ENCODE measurements at regions not wholly inside any gene's neighbourhood (a gene's known extent, or its start where the extent isn't known, plus 50 kb on each side); places are given as distances from the start of the nearest gene placed in this dataset.

DNA sequence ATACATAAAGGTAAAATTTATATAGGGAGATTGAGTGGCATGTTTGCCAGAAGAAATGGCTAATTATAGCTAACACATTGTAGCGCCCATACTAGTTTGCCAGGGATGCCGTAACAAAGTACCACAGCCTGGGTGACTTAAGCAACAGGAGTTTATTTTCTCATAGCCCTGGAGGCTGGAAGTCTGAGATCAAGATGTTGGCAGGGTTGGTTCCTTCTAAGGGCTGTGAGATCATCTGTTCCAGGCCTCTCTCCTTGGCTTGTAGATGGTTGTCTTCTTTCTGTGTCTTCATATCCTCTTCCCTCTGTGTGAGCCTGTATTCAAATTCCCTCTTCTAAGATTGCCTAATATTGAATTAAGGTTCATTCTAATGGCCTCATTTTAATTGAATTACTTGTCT lies 417.5 kb upstream of the OPRM1 start:
- H3K4me3 ChIP-seq (ENCODE audit: low read length): no peak overlapping the region

DNA sequence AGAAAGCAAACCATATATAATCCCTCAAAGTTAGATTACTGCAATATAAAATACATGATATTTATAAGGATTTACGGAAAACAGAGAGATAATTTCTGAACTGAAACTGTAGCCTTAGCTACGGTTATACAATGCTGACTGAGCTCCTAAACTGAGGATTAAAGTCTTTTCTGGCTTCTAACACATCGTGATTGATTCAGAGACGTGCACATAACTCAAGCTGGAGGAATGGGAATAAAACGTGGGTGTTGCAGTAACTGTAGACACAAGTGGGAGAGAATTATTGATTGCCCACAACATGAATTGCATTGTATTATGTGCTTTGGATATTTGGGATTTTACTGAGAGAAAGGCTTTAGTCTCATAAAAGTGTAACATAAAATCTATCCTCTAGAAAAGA lies 418.0 kb upstream of the OPRM1 start:
- H3K4me3 ChIP-seq (ENCODE audit: low read length): no peak overlapping the region
- no peaks in the 10 kb centered on the region for H3K9me3 ChIP-seq (ENCODE audit: insufficient read depth, low read depth, low read length)
- no peak overlapping the region for H3K27ac ChIP-seq (ENCODE audit: low read length)
- H3K4me1 ChIP-seq (ENCODE audit: insufficient read depth, low read length): peaks cover 8% of the 10 kb centered on the region; the same call in 1 of the 2 replicates
- no peaks in the 10 kb centered on the region for H3K36me3 ChIP-seq (ENCODE audit: insufficient read depth, low read depth, low read length)
- H3K27me3 ChIP-seq (ENCODE audit: insufficient read depth, low read length): no peaks in the 10 kb centered on the region
- no peak overlapping the region for H3K9ac ChIP-seq (ENCODE audit: low read depth, low read length)

More for the DNA sequence above, 417.5 kb upstream of the OPRM1 start:
- Histone ChIP-seq H3K4me1 (ENCODE audit: insufficient read depth, low read length) (peaks cover 4% of the 10 kb centered on the region; the same call in 1 of the 2 replicates), H3K36me3 (ENCODE audit: insufficient read depth, low read depth, low read length) (no peaks in the 10 kb centered on the region), H3K27me3 (ENCODE audit: insufficient read depth, low read length) (no peaks in the 10 kb centered on the region), H3K9me3 (ENCODE audit: insufficient read depth, low read depth, low read length) (no peaks in the 10 kb centered on the region), H3K27ac (ENCODE audit: low read length) (no peak overlapping the region), H3K9ac (ENCODE audit: low read depth, low read length) (no peak overlapping the region)

DNA sequence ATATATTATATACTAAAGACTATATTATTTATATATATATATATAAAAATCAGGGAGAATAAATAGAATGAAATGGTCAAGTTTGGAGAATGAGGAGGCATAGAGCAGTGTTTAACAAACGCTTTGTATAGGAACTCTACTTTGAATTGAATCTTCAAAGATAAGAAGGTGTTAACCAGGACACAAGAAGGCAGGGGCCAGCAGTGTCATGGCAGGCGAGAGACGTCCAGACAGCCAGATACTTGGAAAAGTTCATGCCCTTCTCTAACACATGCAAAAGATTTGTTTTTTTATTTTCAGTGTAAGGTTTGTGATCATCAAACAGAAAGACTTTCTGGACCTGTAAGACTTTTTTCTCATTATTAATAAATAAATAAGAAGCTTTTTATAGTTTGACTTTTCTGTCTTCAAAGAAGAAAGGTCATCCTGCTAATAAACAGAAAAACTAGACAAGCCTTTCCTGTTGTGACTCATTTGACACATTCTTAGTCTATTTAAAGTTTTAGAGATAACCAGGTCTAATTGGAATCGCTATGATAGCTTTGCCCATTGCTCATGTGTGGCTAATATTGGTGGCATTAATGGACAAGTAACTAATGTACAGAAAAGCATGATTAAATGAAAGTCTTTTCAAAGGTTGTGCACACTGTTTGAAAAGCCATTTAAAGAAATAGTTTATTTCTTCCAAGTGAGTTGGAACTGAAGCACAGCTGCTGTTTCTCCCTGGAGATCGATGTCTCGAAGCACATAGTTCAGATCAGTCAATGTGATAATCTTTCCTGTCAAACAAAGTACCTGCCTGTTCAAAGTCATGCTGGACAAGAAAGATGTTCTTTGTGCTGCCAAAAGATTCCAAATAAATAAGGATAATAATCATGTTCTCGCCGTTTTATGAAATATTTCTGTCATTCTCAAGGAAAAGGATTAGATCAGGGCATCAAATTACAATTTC lies 420.4 kb upstream of the OPRM1 start:
- Histone ChIP-seq H3K36me3 (ENCODE audit: insufficient read depth, low read depth, low read length) (no peaks in the 10 kb centered on the region), H3K4me3 (ENCODE audit: low read length) (no peak overlapping the region), H3K4me1 (ENCODE audit: insufficient read depth, low read length) (peaks cover 10% of the 10 kb centered on the region; the same call in 1 of the 2 replicates), H3K9me3 (ENCODE audit: insufficient read depth, low read depth, low read length) (no peaks in the 10 kb centered on the region), H3K27ac (ENCODE audit: low read length) (no peak overlapping the region), H3K27me3 (ENCODE audit: insufficient read depth, low read length) (no peaks in the 10 kb centered on the region), H3K9ac (ENCODE audit: low read depth, low read length) (no peak overlapping the region)

DNA sequence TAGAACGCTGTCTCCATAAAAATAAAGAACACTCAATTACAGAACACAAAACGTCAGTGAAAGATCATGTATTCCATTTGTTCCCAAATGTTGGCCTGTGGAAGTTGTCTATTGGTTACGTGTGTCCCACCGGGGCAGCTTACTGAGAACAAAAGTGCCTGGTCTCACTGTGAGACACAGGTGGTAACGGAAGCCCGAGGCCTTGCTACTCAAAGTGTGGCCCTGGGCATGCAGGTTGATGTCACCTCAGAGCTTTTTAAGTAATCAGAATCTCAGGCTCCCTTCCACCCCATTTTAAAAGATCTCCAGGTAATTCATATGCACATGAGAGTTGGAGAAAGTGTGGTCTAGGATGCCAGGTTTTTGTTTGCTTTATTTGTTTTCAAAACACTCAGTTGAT lies 422.5 kb upstream of the OPRM1 start:
- H3K9ac ChIP-seq (ENCODE audit: low read depth, low read length): no peak overlapping the region
- no peaks in the 10 kb centered on the region for H3K36me3 ChIP-seq (ENCODE audit: insufficient read depth, low read depth, low read length)
- H3K9me3 ChIP-seq (ENCODE audit: insufficient read depth, low read depth, low read length): no peaks in the 10 kb centered on the region
- no peak overlapping the region for H3K27ac ChIP-seq (ENCODE audit: low read length)
- H3K4me3 ChIP-seq (ENCODE audit: low read length): no peak overlapping the region
- no peaks in the 10 kb centered on the region for H3K27me3 ChIP-seq (ENCODE audit: insufficient read depth, low read length)
- peaks cover 10% of the 10 kb centered on the region; the same call in 1 of the 2 replicates for H3K4me1 ChIP-seq (ENCODE audit: insufficient read depth, low read length)

DNA sequence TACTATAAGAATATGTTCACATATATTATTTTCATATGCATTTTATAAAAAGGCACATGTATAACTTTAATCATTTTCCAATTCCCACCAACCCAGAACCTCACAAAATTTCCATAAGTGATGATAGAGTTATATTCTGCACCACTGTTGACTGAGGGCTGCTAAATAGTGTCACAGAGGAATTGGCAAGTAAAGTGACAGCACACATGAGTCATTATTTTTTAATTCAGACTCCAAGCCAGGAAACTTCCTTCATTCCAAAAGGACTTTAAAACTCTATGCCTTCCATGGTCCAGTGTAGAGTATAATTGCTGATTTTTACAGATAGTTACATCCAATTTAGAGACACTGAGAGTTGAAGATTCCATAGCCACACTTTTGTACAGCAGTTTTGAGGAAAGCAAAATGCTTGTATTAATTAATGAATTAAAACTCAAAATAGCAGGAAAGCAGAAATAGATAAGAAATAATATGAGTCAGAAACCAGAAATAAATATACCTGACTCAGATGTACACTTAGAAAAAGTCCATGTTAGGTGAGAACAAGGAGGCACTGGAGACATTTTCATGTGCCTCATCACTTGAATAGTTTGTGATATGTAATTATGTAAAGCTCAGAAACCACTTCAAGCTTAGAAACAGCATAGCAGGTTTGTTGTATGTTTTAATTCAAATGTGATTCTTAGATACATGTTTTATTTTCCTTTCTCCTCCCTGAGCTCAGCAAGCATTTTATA lies 425.2 kb upstream of the OPRM1 start:
- H3K36me3 ChIP-seq (ENCODE audit: insufficient read depth, low read depth, low read length): no peaks in the 10 kb centered on the region
- peaks cover 10% of the 10 kb centered on the region; the same call in 1 of the 2 replicates for H3K4me1 ChIP-seq (ENCODE audit: insufficient read depth, low read length)
- no peak overlapping the region for H3K4me3 ChIP-seq (ENCODE audit: low read length)
- no peaks in the 10 kb centered on the region for H3K27me3 ChIP-seq (ENCODE audit: insufficient read depth, low read length)
- no peak overlapping the region for H3K9ac ChIP-seq (ENCODE audit: low read depth, low read length)
- no peaks in the 10 kb centered on the region for H3K9me3 ChIP-seq (ENCODE audit: insufficient read depth, low read depth, low read length)
- H3K27ac ChIP-seq (ENCODE audit: low read length): no peak overlapping the region

DNA sequence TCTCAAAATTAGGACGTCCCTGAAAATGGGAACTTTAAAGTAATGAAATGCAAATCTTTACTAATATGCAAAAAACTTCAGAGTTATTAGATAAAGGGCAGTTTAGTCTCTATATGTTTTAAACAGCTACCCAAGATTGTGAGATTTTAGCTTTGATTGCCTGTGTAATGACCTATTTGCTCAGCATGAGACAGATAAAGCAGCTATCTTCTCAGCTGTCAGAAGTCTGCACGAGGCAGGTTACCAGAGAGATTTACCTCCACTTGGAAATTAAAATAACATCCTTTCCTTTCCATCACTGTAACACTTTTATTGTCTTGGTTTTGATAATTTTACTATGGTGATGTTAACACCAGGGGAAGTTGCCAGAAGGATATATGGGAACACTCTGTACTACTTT lies 436.6 kb upstream of the OPRM1 start:
- Histone ChIP-seq H3K27me3 (ENCODE audit: insufficient read depth, low read length) (no peaks in the 10 kb centered on the region), H3K4me3 (ENCODE audit: low read length) (no peak overlapping the region), H3K9ac (ENCODE audit: low read depth, low read length) (no peak overlapping the region), H3K9me3 (ENCODE audit: insufficient read depth, low read depth, low read length) (no peaks in the 10 kb centered on the region), H3K36me3 (ENCODE audit: insufficient read depth, low read depth, low read length) (no peaks in the 10 kb centered on the region), H3K27ac (ENCODE audit: low read length) (no peak overlapping the region), H3K4me1 (ENCODE audit: insufficient read depth, low read length) (no peaks in the 10 kb centered on the region)

DNA sequence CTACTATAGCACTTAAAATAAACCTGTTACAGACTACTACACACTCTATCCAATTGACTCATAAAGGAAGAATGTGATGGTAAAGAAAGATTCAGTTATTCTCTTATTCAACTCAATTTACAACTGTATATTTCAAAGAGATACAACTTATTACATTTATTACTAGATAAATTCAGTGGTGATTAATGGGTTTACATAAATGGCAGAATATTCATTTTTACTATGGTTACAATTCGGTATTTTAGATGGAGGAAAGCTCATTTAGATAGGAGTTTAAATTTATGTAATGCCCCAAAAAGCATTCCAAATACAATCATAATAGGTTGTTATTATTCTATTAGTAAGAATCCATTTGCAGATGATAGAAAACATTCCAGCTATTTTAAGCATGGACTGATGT lies 439.1 kb upstream of the OPRM1 start:
- Histone ChIP-seq H3K27me3 (ENCODE audit: insufficient read depth, low read length) (no peaks in the 10 kb centered on the region), H3K27ac (ENCODE audit: low read length) (no peak overlapping the region), H3K4me3 (ENCODE audit: low read length) (no peak overlapping the region), H3K9ac (ENCODE audit: low read depth, low read length) (no peak overlapping the region), H3K36me3 (ENCODE audit: insufficient read depth, low read depth, low read length) (no peaks in the 10 kb centered on the region), H3K9me3 (ENCODE audit: insufficient read depth, low read depth, low read length) (no peaks in the 10 kb centered on the region), H3K4me1 (ENCODE audit: insufficient read depth, low read length) (no peaks in the 10 kb centered on the region)

DNA sequence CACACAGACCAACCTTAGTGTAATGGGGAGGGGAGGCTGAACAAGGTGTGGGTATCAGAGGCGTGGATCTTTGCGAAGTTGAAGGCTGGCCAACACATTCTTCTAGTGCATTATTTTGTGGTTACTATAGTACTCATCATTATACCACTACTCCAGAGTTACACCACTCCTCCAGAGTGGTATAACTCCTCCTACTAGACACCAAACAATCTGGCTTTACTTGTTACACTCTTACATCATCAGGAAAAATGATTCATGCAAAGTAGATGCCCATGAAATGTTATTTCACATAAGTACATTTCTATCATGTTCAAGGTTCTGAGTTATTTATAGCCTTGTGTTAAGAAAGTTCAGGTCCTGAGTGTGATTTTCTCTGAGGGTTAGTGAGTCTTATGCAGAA lies 443.1 kb upstream of the OPRM1 start:
- Histone ChIP-seq H3K27me3 (ENCODE audit: insufficient read depth, low read length) (no peaks in the 10 kb centered on the region), H3K9ac (ENCODE audit: low read depth, low read length) (no peak overlapping the region), H3K4me3 (ENCODE audit: low read length) (no peak overlapping the region), H3K36me3 (ENCODE audit: insufficient read depth, low read depth, low read length) (no peaks in the 10 kb centered on the region), H3K4me1 (ENCODE audit: insufficient read depth, low read length) (peaks cover 4% of the 10 kb centered on the region; the same call in 1 of the 2 replicates), H3K9me3 (ENCODE audit: insufficient read depth, low read depth, low read length) (no peaks in the 10 kb centered on the region), H3K27ac (ENCODE audit: low read length) (no peak overlapping the region)

DNA sequence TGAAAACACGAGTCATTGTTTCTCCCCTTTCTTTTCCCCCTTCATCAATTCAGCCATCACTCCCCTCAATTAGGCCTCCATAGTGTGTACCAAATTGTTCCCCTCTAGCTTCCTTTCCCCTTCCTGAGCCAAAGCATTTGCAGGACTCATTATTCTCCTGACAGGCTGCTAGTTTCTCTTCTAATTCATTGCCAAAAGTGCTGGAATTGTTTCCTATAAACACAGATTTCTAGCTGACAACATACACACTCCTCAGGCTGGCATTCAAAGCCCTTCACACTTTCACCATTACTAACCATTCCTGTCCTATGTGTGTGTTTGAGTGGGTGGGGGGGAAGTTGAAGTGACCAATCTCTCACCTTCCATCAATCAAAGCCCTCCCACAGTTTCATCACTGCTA lies 444.2 kb upstream of the OPRM1 start:
- H3K4me3 ChIP-seq (ENCODE audit: low read length): no peak overlapping the region
- H3K27me3 ChIP-seq (ENCODE audit: insufficient read depth, low read length): no peaks in the 10 kb centered on the region
- no peak overlapping the region for H3K27ac ChIP-seq (ENCODE audit: low read length)
- no peaks in the 10 kb centered on the region for H3K36me3 ChIP-seq (ENCODE audit: insufficient read depth, low read depth, low read length)
- H3K9ac ChIP-seq (ENCODE audit: low read depth, low read length): no peak overlapping the region
- H3K9me3 ChIP-seq (ENCODE audit: insufficient read depth, low read depth, low read length): no peaks in the 10 kb centered on the region
- peaks cover 4% of the 10 kb centered on the region; the same call in 1 of the 2 replicates for H3K4me1 ChIP-seq (ENCODE audit: insufficient read depth, low read length)

DNA sequence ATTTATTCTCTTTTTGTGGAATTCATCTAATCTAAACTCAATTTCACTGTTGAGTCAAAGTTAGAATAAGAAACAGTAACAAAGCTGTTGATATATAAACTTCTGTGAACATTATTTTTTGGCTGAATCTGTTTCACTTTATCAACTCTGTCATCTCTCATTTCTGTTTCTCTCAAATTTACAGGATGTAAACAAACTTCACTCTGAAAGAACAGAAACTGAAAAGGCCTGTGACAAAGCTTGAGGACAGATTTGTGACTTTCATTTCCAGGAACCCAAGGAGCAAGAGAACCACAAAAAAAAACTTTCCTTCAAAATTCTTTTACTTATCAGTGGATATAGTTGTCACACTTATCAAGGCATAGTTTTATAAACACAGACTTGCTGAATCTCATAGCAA lies 447.9 kb upstream of the OPRM1 start:
- no peak overlapping the region for H3K27ac ChIP-seq (ENCODE audit: low read length)
- peaks cover 4% of the 10 kb centered on the region; the same call in 1 of the 2 replicates for H3K4me1 ChIP-seq (ENCODE audit: insufficient read depth, low read length)
- H3K4me3 ChIP-seq (ENCODE audit: low read length): no peak overlapping the region
- no peaks in the 10 kb centered on the region for H3K27me3 ChIP-seq (ENCODE audit: insufficient read depth, low read length)
- H3K9me3 ChIP-seq (ENCODE audit: insufficient read depth, low read depth, low read length): no peaks in the 10 kb centered on the region
- no peak overlapping the region for H3K9ac ChIP-seq (ENCODE audit: low read depth, low read length)
- H3K36me3 ChIP-seq (ENCODE audit: insufficient read depth, low read depth, low read length): no peaks in the 10 kb centered on the region

DNA sequence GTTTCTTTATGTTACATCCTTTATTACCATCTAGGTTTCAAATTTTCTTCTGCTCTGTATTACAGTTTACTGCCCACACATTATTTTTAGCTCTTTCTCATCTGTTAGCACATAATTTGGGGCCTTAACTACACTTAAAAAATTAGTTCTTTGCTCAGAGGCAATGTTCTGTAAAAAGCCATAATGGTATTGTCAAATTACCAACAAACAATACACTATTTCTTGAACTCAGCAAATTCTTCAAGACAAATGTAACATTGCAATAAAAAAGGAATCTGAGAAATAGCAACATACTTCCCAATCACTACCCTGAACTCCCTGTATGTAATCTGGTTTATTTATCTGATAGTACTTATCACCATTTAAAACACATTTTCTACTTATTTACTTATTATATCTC lies 448.6 kb upstream of the OPRM1 start:
- Histone ChIP-seq H3K9me3 (ENCODE audit: insufficient read depth, low read depth, low read length) (no peaks in the 10 kb centered on the region), H3K27ac (ENCODE audit: low read length) (no peak overlapping the region), H3K27me3 (ENCODE audit: insufficient read depth, low read length) (no peaks in the 10 kb centered on the region), H3K4me3 (ENCODE audit: low read length) (no peak overlapping the region), H3K4me1 (ENCODE audit: insufficient read depth, low read length) (peaks cover 4% of the 10 kb centered on the region; the same call in 1 of the 2 replicates), H3K36me3 (ENCODE audit: insufficient read depth, low read depth, low read length) (no peaks in the 10 kb centered on the region), H3K9ac (ENCODE audit: low read depth, low read length) (no peak overlapping the region)

Measured in iPS-20b (cell line).